Spleen (tissue), 11 donors: ENCODE measurements at regions not wholly inside any gene's neighbourhood (a gene's known extent, or its start where the extent isn't known, plus 50 kb on each side); places are given as distances from the start of the nearest gene placed in this dataset.
A peak's percentile ranks its signal among the peaks of the same experiment; 100 is the strongest.
"Not testable (repeated sequence)": the region's sequence is repeated elsewhere in the genome, so short reads cannot be mapped to it uniquely, and the experiment has no call there.

Experiments
- DNase-seq: peaks from one replicate; pipeline ENCODE4 v3.0.0-alpha.2; 2020
- H3K27ac ChIP-seq, 8 donors: fragments of 200-600 bp; sonication (generic) in 7 of 8; 1 replicate in 4 of 8; 2 replicates in 4 of 8; pipeline versions ENCODE4 v1.5.0 to v1.8.0; 2016 to 2021; ENCODE audit warnings: inconsistent platforms in 4 of 8, mild to moderate bottlenecking in 4 of 8, moderate library complexity in 1 of 8
- H3K27me3 ChIP-seq, 7 donors: fragments of 200-600 bp; sonication (generic) in 6 of 7; replicated peaks in 1 of 7; 1 replicate in 4 of 7; 2 replicates in 3 of 7; pipeline versions ENCODE4 v1.5.0 to v1.8.0; 2016 to 2021; ENCODE audit warnings: inconsistent platforms in 3 of 7, mild to moderate bottlenecking in 1 of 7
- H3K36me3 ChIP-seq, 6 donors: fragments of 200-600 bp; sonication (generic) in 5 of 6; 1 replicate in 4 of 6; 2 replicates in 2 of 6; pipeline versions ENCODE4 v1.5.0 to v1.8.0; 2016 to 2021; ENCODE audit warnings: inconsistent platforms in 2 of 6
- H3K4me1 ChIP-seq, 6 donors: fragments of 200-600 bp; sonication (generic) in 5 of 6; 1 replicate in 3 of 6; 2 replicates in 3 of 6; pipeline versions ENCODE4 v1.5.0 to v1.8.0; 2016 to 2021; ENCODE audit warnings: inconsistent platforms in 3 of 6
- H3K4me3 ChIP-seq, 8 donors: fragments of 200-600 bp; sonication (generic) in 7 of 8; 1 replicate in 4 of 8; 2 replicates in 4 of 8; pipeline versions ENCODE4 v1.5.0 to v1.8.0; 2016 to 2021; ENCODE audit warnings: inconsistent platforms in 4 of 8, mild to moderate bottlenecking in 4 of 8, moderate library complexity in 2 of 8
- H3K9me3 ChIP-seq, 8 donors: fragments of 200-600 bp; sonication (generic) in 7 of 8; 1 replicate in 4 of 8; 2 replicates in 4 of 8; pipeline versions ENCODE4 v1.5.0 to v1.8.0; 2016 to 2021; ENCODE audit warnings: inconsistent platforms in 4 of 8
- WGBS, 5 donors: extraction: QIAGEN DNeasy Blood & Tissue Kit in 3 of 5; methylation state at CpG; one replicate each; pipeline versions ENCODE4 v1.1.5 to v1.1.7; 2013 to 2018; 5-methylcytosine and 5-hydroxymethylcytosine counted together
- intact Hi-C: fragments of 100-400 bp; cut with DNase I; formaldehyde crosslinking; loops from one replicate; pipeline ENCODE4 v1.15.0; 2023; ENCODE audit warnings: low total_unique reads
- donor health status: healthy with polysubstance abuse.
- donor health status: DM: no; HTN: no; CAD: no; lungs with moderate emphysema.
- donor health status: DM: no; HTN: no; CAD: no.
- donor health status: Bipolar disorder and iron deficiency.
- donor health status: healthy.
- donor health status: DM: no; HTN: no; CAD: no.
- donor health status: DM: yes; HTN: yes; CAD: no.

DNA sequence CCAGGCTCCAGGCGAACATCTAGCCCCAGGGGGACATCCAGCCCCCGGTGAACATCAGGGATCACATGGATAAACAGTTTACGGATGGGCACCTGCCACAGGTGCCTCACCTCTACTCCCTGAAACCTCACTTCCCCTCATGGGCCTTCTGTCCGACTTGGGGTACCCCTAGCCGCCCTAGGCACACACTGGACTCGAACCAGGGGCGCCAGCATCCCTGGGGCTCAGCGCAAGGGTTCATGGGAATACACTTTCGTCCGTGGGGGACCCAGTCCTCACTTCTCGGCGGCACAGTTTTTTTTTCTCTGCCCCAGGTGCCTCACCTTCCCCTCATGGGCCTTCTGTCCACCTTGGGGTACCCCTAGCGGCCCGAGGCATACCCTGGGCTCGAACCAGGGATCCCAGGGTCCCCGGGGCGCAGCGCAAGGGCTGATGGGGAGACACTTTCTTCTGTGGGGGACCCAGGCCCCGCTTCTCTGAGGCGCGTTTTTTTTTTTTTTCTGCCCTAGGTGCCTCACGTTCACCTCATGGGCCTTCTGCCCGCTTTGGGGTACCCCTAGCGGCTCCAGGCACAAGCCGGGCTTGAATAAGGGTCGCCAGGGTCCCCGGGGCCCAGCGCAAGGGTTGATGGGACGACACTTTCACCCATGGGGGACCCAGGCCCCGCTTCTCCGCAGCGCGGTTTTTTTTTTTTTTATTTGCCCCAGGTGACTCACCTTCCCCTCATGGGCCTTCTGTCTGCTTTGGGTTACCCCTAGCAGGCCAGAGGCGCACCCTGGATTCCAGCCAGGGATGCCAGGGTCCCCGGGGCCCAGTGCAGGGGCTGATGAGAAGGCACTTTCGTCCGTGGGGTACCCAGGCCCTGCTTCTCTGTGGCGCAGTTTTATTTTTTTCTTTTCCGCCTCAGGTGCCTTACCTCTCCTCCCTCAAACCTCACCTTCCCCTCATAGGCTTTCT lies 1483.5 kb upstream of the TPTE start:
- DNase-seq, H3K27me3 ChIP-seq, H3K4me1 ChIP-seq, intact Hi-C loops, H3K36me3 ChIP-seq, H3K27ac ChIP-seq, H3K4me3 ChIP-seq: not testable (repeated sequence)
- 60 to 77% (median 67%) methylated on average over 32 to 39 of the region's 39 CpGs for WGBS, 5 donors
- H3K9me3 ChIP-seq: peaks cover 0 to 57% (median 13%) of the 10 kb centered on the region in 8 donors

DNA sequence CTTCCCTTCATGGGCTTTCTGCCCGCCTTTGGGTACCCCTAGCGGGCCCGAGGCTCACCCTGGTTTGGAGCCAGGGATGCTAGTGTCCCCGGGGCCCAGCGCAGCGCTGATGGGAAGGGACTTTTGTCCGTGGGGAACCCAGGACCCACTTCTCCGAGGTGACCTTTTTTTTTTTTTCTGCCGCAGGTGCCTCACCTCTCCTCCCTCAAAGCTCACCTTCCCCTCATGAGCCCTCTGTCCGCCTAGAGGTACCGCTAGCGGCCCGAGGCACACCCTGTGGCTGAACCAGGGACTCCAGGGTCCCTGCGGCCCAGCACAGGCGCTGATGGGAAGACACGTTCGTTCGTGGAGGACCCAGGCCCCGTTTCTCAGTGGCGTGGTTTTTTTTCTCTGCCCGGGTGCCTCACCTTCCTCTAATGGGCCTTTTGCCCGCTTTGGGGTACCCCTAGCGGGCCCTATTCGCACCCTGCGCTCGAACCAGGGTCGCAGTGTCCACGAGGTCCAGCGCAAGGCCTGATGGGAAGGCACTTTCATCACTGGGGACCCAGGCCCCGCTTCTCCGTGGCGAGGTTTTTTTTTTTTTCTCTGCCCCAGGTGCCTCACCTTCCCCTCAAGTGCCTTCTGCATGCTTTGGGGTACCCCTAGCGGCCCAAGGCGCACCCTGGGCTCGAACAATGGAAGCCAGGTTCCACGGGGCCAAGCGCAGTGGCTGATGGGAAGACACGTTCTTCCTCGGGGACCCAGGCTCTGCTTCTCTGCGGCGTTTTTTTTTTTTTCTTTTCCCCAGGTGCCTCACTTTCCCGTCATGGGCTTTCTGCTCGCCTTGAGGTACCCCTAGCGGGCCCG lies 1481.6 kb upstream of the TPTE start:
- H3K4me1 ChIP-seq, H3K27ac ChIP-seq, H3K4me3 ChIP-seq, intact Hi-C loops, H3K27me3 ChIP-seq, DNase-seq, H3K36me3 ChIP-seq: not testable (repeated sequence)
- WGBS, 5 donors: 74 to 77% (median 75%) methylated on average over 43 to 45 of the region's 45 CpGs
- peaks cover 0 to 55% (median 13%) of the 10 kb centered on the region in 8 donors for H3K9me3 ChIP-seq

DNA sequence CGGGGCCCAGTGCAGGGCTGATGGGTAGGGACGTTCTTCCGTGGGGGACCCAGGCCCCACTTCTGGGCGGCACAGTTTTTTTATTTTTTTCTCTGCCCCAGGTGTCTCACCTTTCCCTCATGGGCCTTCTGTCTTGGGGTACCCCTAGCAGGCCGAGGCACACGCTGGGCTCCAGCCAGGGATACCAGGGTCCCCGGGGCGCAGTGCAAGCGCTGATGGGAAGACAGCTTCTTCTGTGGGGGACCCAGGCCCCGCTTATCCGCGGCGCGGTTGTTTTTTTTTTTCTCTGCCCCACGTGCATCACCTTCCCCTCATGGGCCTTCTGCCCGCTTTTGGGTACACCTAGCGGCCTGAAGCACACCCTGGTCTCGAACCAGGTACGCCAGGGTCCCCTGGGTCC lies 1481.0 kb upstream of the TPTE start:
- intact Hi-C loops, H3K27me3 ChIP-seq, DNase-seq, H3K27ac ChIP-seq, H3K4me1 ChIP-seq, H3K4me3 ChIP-seq, H3K36me3 ChIP-seq: not testable (repeated sequence)
- WGBS, 5 donors: 68 to 81% (median 73%) methylated on average over 17 to 19 of the region's 19 CpGs
- peaks cover 0 to 55% (median 13%) of the 10 kb centered on the region in 8 donors for H3K9me3 ChIP-seq

DNA sequence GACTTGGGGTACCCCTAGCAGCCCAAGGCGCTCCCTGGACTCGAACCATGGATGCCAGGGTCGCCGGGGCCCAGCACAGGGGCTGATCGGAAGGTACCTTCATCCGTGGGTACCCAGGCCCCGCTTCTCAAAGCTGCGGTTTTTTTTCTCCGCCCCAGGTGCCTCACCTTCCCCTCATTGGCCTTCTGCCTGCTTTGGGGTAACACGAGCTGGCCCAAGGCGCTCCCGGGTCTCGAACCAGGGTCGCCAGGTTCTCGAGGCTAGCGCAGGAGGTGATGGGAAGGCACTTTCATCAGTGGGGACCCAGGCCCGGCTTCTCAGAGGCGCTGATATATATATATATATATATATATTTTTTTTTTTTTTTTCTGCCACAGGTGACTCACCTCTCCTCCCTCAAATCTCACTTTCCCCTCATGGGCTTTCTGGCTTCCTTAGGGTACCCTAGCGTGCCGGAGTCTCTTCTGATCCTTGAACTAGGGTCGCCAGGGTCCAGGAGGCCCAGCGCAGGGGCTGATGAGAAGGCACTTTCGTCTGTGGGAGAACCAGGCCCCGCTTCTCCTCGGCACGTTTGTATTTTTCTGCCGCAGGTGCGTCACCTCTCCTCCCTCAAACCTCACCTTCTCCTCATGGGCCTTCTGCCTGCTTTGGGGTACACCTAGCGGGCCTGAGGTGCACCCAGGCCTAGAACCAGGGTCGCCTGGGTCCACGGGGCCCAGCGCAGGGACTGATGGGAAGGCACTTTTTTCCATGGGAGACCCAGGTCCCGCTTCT lies 1480.0 kb upstream of the TPTE start:
- intact Hi-C loops, DNase-seq: not testable (repeated sequence)
- WGBS, 5 donors: 82 to 89% (median 84%) methylated on average over 12 to 33 of the region's 33 CpGs

DNA sequence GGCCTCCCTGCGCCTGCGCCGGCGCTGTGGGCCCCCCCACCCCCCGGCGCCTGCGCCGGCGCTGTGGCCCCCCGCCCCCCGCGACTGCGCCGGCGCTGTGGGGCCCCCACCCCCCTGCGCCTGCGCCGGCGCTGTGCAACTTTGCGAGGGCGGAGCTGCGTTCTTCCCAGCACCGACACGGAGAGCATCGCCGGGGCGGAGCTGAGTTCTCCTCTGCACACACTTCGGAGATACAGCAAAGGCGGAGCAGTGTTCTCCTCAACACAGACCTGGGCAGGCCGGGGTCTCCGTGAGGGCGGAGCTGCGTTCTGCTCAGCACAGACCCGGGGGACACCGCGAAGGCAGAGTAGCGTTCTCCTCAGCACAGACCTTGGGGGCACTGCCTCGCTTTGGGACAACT lies 1478.3 kb upstream of the TPTE start:
- H3K27ac ChIP-seq, H3K27me3 ChIP-seq, intact Hi-C loops, H3K36me3 ChIP-seq, H3K4me1 ChIP-seq, H3K4me3 ChIP-seq, DNase-seq: not testable (repeated sequence)
- WGBS, 5 donors: 49 to 82% (median 71%) methylated on average over 10 to 14 of the region's 38 CpGs
- peaks cover 0 to 33% (median 13%) of the 10 kb centered on the region in 8 donors for H3K9me3 ChIP-seq

More for the DNA sequence above, 1480.0 kb upstream of the TPTE start:
- H3K27ac ChIP-seq, H3K4me1 ChIP-seq, H3K36me3 ChIP-seq, H3K4me3 ChIP-seq, H3K27me3 ChIP-seq: not testable (repeated sequence)
- peaks cover 0 to 50% (median 13%) of the 10 kb centered on the region in 8 donors for H3K9me3 ChIP-seq

DNA sequence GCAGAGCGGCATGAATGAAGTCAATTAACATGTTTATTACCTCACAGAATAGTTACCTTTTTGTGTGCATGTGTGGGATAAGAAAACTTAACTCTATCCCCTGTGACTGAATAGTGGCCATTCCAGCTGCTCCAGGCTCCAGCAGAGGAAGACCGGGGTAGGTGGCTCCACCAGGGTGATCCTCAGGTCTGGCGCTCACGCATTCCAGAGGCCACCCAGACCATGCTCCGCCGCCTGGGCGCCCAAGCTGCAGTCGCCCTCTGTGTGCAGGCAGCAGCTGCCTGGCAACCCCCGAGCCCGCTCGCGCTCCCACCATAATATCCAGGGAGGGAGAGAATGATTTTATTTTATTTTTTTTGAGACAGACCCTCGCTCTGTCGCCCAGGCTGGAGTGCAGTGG lies 1474.5 kb upstream of the TPTE start:
- H3K27ac ChIP-seq, H3K36me3 ChIP-seq, DNase-seq, H3K4me3 ChIP-seq, H3K27me3 ChIP-seq, H3K9me3 ChIP-seq, intact Hi-C loops, H3K4me1 ChIP-seq: not testable (repeated sequence)
- WGBS, 5 donors: 68 to 81% (median 73%) methylated on average over 9 to 13 of the region's 14 CpGs

DNA sequence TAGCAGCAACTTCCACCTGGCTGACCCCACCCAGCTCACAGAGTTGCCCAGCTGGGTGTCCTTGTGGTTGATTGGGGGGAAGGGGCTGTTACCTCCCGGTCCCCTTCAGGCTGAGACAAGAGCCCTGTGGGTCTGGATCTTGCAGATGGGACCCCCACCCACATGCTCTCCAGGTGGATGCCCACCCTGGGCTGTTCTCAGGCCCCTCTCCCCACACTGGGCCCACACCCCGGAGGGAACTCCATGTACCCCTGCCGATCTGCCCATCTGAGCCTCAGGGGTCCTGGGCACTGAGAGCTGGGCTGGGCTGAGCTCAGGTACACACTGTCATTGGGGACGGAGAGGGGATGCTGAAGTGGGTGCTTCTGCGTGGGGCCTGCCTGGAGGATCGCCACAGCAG lies 1453.9 kb upstream of the TPTE start:
- H3K27me3 ChIP-seq, intact Hi-C loops: not testable (repeated sequence)
- 69 to 81% methylated on average over 2 of the region's 6 CpGs; no CpG with 5 or more reads in 3 of the 5 donors for WGBS, 5 donors

DNA sequence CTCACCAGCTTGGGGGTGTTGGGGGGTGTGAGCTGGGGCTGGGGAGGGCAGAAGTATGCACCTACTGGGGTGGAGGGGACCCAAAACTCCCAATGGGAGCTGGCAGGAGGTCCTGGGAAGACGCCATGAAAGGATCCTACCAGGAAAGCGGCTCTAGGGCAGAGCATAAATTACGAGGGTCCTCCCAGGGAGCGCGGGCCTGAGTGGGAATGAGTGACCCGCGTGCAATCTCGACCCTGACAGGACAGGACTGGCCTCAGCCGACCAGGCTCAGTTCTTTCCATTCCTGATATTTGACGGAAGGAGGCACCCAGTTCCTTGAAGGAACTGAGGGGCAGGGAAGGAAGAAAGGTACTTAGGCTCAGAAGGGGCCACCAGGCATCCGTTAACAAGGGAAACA lies 1452.8 kb upstream of the TPTE start:
- H3K9me3 ChIP-seq: peaks cover 0 to 12% (median 0%) of the 10 kb centered on the region in 8 donors
- H3K4me3 ChIP-seq, intact Hi-C loops, H3K4me1 ChIP-seq, H3K36me3 ChIP-seq, H3K27ac ChIP-seq, H3K27me3 ChIP-seq: not testable (repeated sequence)
- 74 to 85% (median 84%) methylated on average over 8 to 9 of the region's 11 CpGs for WGBS, 5 donors
- DNase-seq: peak; percentile 44

More for the DNA sequence above, 1453.9 kb upstream of the TPTE start:
- H3K4me1 ChIP-seq, H3K4me3 ChIP-seq, H3K9me3 ChIP-seq, H3K36me3 ChIP-seq, H3K27ac ChIP-seq: not testable (repeated sequence)
- peak; percentile 40 for DNase-seq
